Endothelial cell of umbilical vein (primary cell): ENCODE measurements at regions not wholly inside any gene's neighbourhood (a gene's known extent, or its start where the extent isn't known, plus 50 kb on each side); places are given as distances from the start of the nearest gene placed in this dataset.

ENCODE experiments used
- BruUV-seq: library from RNA; stranded (reverse); fragments of 400-500 nt; replicated peaks from 2 replicates; lab custom pipeline; 2021; lab: Mats Ljungman, UMichigan
- CTCF ChIA-PET: fragments of 300-600, 350-600 bp; sonication (Branson Sonifier 250); formaldehyde crosslinking; loops from one replicate; lab custom pipeline; 2021; ENCODE audit warnings: antibody characterized with exemption, inconsistent platforms; lab: Charles Lee
- POLR2A ChIA-PET: fragments of 300-600, 350-600 bp; sonication (Branson Sonifier 250); formaldehyde crosslinking; loops from one replicate; lab custom pipeline; 2021; ENCODE audit warnings: antibody characterized with exemption, inconsistent platforms; lab: Charles Lee
- DNase-seq: peaks from one replicate; pipeline ENCODE4 v3.0.0-alpha.2; 2011; ENCODE audit warnings: low read depth, low spot score
- FAIRE-seq: peaks from 2 replicates; lab custom pipeline; 2011; peaks lifted over from hg19 to GRCh38; lab: Jason Lieb, UNC
- H2AFZ ChIP-seq: 2 replicates; pipeline ENCODE4 v1.6.0; 2012; ENCODE audit warnings: low read depth, low read length, control low read depth, inconsistent platforms
- H3K27ac ChIP-seq: 2 replicates; pipeline ENCODE4 v1.5.1; 2011; ENCODE audit warnings: low read depth, mild to moderate bottlenecking, control low read depth, low read length, moderate library complexity; ENCODE audit not compliant: insufficient read depth
- H3K27me3 ChIP-seq, 2 experiments: 2 replicates each; pipeline versions ENCODE4 v1.6.0 to v1.6.1; 2011; ENCODE audit warnings: low read length in 2 of 2, mixed read lengths in 1 of 2; ENCODE audit not compliant: control insufficient read depth in 2 of 2, insufficient read depth in 2 of 2
- H3K36me3 ChIP-seq, 2 experiments: 2 replicates in 1 of 2; 3 replicates in 1 of 2; pipeline ENCODE4 v1.5.1; 2011; ENCODE audit warnings: low read length in 2 of 2, mild to moderate bottlenecking in 1 of 2, moderate library complexity in 1 of 2; ENCODE audit not compliant: control insufficient read depth in 2 of 2, insufficient read depth in 2 of 2; ENCODE audit errors: extremely low read depth in 1 of 2
- H3K4me1 ChIP-seq: 3 replicates; pipeline ENCODE4 v1.5.1; 2011; ENCODE audit warnings: mild to moderate bottlenecking, low read length; ENCODE audit not compliant: control insufficient read depth, insufficient read depth; ENCODE audit errors: extremely low read depth
- H3K4me2 ChIP-seq: 2 replicates; pipeline ENCODE4 v1.6.1; 2011; ENCODE audit warnings: low read length, control low read depth, mixed read lengths; ENCODE audit not compliant: insufficient read depth
- H3K4me3 ChIP-seq, 3 experiments: fragments of 200-600 bp in 1 of 3; sonication (generic), shearing (Covaris generic) in 1 of 3; replicated peaks in 1 of 3; 2 replicates each; pipeline ENCODE4 v1.5.1; 2011 to 2016; ENCODE audit warnings: control low read depth in 3 of 3, low read length in 3 of 3, mild to moderate bottlenecking in 2 of 3, inconsistent platforms in 1 of 3, low read depth in 1 of 3, moderate library complexity in 1 of 3; ENCODE audit not compliant: insufficient read depth in 1 of 3
- H3K79me2 ChIP-seq: 2 replicates; pipeline ENCODE4 v1.6.0; 2012; ENCODE audit warnings: low read length, inconsistent platforms; ENCODE audit not compliant: control insufficient read depth, insufficient read depth
- H3K9ac ChIP-seq: replicated peaks from 2 replicates; pipeline ENCODE3; 2011; ENCODE audit warnings: low read length, control low read depth; ENCODE audit not compliant: insufficient read depth; ENCODE audit errors: extremely low read depth
- H3K9me1 ChIP-seq: replicated peaks from 3 replicates; pipeline ENCODE4 v1.6.0; 2011; ENCODE audit warnings: mild to moderate bottlenecking, low read length; ENCODE audit not compliant: control insufficient read depth, insufficient read depth; ENCODE audit errors: extremely low read depth
- H3K9me3 ChIP-seq: replicated peaks from 2 replicates; pipeline ENCODE4 v1.5.1; 2012; ENCODE audit warnings: low read length, inconsistent platforms; ENCODE audit not compliant: control insufficient read depth, insufficient read depth
- H4K20me1 ChIP-seq: replicated peaks from 2 replicates; pipeline ENCODE3; 2011; ENCODE audit warnings: mild to moderate bottlenecking, low read length; ENCODE audit not compliant: control insufficient read depth, insufficient read depth; ENCODE audit errors: extremely low read depth
- CTCF ChIP-seq, 2 donors: IDR thresholded peaks; 1 replicate in 1 of 2; 2 replicates in 1 of 2; pipeline ENCODE4 v1.5.1; 2011; ENCODE audit warnings: low read length in 2 of 2, mild to moderate bottlenecking in 2 of 2, moderate library complexity in 2 of 2, control low read depth in 1 of 2, inconsistent platforms in 1 of 2, low read depth in 1 of 2; ENCODE audit not compliant: insufficient read depth in 1 of 2; ENCODE audit errors: extremely low read depth in 1 of 2
- EZH2 ChIP-seq: IDR thresholded peaks from 2 replicates; pipeline ENCODE4 v1.6.1; 2012; ENCODE audit warnings: borderline replicate concordance, low read depth, mild to moderate bottlenecking, moderate library complexity, low read length, inconsistent platforms; ENCODE audit not compliant: severe bottlenecking
- FOS ChIP-seq: IDR thresholded peaks from 2 replicates; pipeline ENCODE4 v1.6.1; 2011; ENCODE audit warnings: mild to moderate bottlenecking, low read length, moderate library complexity, borderline replicate concordance; ENCODE audit not compliant: insufficient read depth
- JUN ChIP-seq: IDR thresholded peaks from 2 replicates; pipeline ENCODE4 v1.6.1; 2011; ENCODE audit warnings: borderline replicate concordance, low read depth; ENCODE audit not compliant: insufficient read length, insufficient read depth
- MAX ChIP-seq: IDR thresholded peaks from 2 replicates; pipeline ENCODE4 v1.6.1; 2011; ENCODE audit not compliant: insufficient read depth, insufficient read length
- MYC ChIP-seq: IDR thresholded peaks from one replicate; pipeline ENCODE4 v1.6.1; 2011; ENCODE audit warnings: mild to moderate bottlenecking, low read depth, low read length
- POLR2A ChIP-seq: IDR thresholded peaks from 2 replicates; pipeline ENCODE4 v1.6.1; 2012; ENCODE audit warnings: low read depth, mild to moderate bottlenecking, control low read depth, low read length
- POLR2AphosphoS5 ChIP-seq: IDR thresholded peaks from 2 replicates; pipeline ENCODE4 v1.6.1; 2012; ENCODE audit warnings: low read depth, mild to moderate bottlenecking, control low read depth, low read length, moderate library complexity; ENCODE audit not compliant: insufficient read depth
- dilution Hi-C: fragments of 300-500 bp; cut with MboI; formaldehyde crosslinking; loops from one replicate; pipeline ENCODE4 v1.15.0; 2019; ENCODE audit warnings: low sequenced_read_pairs; ENCODE audit not compliant: extremely low pct_ligation_motif_present
- intact Hi-C: fragments of 100-400 bp; cut with micrococcal nuclease; formaldehyde crosslinking; loops from one replicate; pipeline ENCODE4 v1.10.0; 2022

DNA sequence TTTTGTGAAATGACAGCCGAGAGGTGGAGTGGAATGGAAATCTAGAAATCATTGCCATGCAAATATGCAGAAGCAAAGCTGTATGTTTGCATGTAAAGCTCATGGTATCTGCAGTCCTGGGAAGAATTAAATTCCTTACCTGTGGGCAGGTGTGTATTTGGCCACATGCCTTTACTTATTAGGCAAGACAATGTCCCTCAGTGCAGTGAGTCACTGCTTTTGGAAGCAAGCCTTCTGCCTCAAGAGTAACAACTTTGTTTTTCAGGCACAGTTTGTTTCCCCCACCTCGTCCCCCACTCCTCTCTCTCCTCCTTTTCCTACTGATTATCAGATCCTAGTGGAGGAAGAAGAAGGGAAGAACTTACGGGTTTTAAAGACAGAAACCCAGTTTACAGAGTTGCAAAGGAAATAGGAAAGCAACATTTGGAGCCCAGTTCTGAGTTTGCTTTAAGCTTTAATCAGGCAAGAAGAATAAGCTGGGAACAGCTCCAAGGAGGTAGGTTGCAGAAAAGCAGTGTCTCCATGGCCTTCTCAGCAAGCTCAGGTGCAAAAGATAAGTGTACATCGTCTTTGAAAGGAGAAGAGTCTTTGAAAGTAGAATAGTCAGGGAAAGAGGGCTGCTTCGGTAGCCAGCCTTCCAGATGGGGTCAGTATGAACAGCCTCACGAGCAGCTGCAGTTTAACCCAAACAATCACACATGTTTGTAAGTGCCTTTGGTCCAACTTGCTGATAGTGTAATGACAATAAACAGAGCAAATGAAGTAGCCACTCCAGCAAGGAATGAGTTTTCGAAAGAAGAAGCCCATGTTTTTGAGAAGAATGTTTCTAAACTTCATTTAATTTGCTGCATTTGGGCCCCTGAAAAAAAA lies 190.1 kb downstream of the KLF5 start:
- TF ChIP-seq EZH2 (no peak), POLR2AphosphoS5 (no peak), POLR2A (no peak), JUN (no peak), CTCF (IDR thresholded peaks at IDR 0.05; ENCODE audit: extremely low read depth in 1 of 2, insufficient read depth in 1 of 2, low read depth in 1 of 2, low read length in 2 of 2) (no peak), MAX (no peak), MYC (no peak), FOS (no peak)
- Histone ChIP-seq H3K27me3 (no peaks in the 10 kb centered on the region), H3K27ac (no peak overlapping the region), H3K4me2 (no peak overlapping the region), H3K9me1 (no peaks in the 10 kb centered on the region), H4K20me1 (no peaks in the 10 kb centered on the region), H3K9me3 (no peaks in the 10 kb centered on the region), H3K36me3 (no peaks in the 10 kb centered on the region), H3K79me2 (no peaks in the 10 kb centered on the region), H3K4me3 (no peak overlapping the region), H3K9ac (no peak overlapping the region), H2AFZ (no peak overlapping the region), H3K4me1 (no peaks in the 10 kb centered on the region)
- FAIRE-seq (peak; percentile 60), DNase-seq (no peak)
- BruUV-seq = no TSS peak
- dilution Hi-C loops = no loop called here
- POLR2A ChIA-PET = no interaction called here
- intact Hi-C loops = no loop called here
- CTCF ChIA-PET = interaction anchor here (1.1 to 1.3 kb wide), 4 partner anchors 10 to 167 kb away, joined by 3 to 5 read pairs (median 4); no protein-coding TSS in a partner anchor
